ENCODE measurements at regions not wholly inside any gene's neighbourhood (a gene's known extent, or its start where the extent isn't known, plus 50 kb on each side); places are given as distances from the start of the nearest gene placed in this dataset.

- TF ChIP-seq CTCF (conservative IDR thresholded peaks at IDR 0.05) (no peak), EZH2 (IDR thresholded peaks at IDR 0.05; ENCODE audit: low read depth) (no peak)
Observed at GRCh38 chr18:5678779-5679406, 135.1 kb upstream of the EPB41L3 start.
